ENCODE measurements at regions not wholly inside any gene's neighbourhood (a gene's known extent, or its start where the extent isn't known, plus 50 kb on each side); places are given as distances from the start of the nearest gene placed in this dataset.

GRCh38 chr13:40438999-40439797, 227.2 kb downstream of the FOXO1 start:
- Histone ChIP-seq H3K9me2 (replicated peaks; ENCODE audit: control insufficient read depth, low read length) (no peaks in the 10 kb centered on the region), H3K36me3 (ENCODE audit: control insufficient read depth, low read length) (peaks cover 3% of the 10 kb centered on the region), H3K79me2 (ENCODE audit: control insufficient read depth, low read length) (no peaks in the 10 kb centered on the region), H3K4me3 (ENCODE audit: low read length) (peak overlapping the region; percentile 53), H3K4me1 (ENCODE audit: control insufficient read depth, low read length) (peaks cover 98% of the 10 kb centered on the region), H3K27ac (ENCODE audit: low read depth, low read length) (peak overlapping the region; percentile 75), H4K20me1 (ENCODE audit: control insufficient read depth, insufficient read depth, low read depth, low read length) (no peaks in the 10 kb centered on the region), H3K9me3 (ENCODE audit: control insufficient read depth, insufficient read depth, low read length) (no peaks in the 10 kb centered on the region), H3F3A (ENCODE audit: control insufficient read depth, insufficient read depth) (peaks cover 23% of the 10 kb centered on the region), H3K27me3 (ENCODE audit: control insufficient read depth, low read length) (no peaks in the 10 kb centered on the region), H3K4me2 (ENCODE audit: low read length) (peak overlapping the region; percentile 73)
- no peak for TF ChIP-seq EZH2phosphoT487 (IDR thresholded peaks at IDR 0.05; ENCODE audit: borderline replicate concordance, low read length)
- TF ChIP-seq CTCF (IDR thresholded peaks at IDR 0.05; ENCODE audit: low read depth, low read length, poor library complexity, severe bottlenecking), result no peak

- H3K4me2 ChIP-seq (ENCODE audit: low read length), result peak overlapping the region; percentile 73
- H3K4me3 ChIP-seq (ENCODE audit: low read length), result peak overlapping the region; percentile 53; the same call in 1 of the 2 replicates
- no peaks in the 10 kb centered on the region for H3K27me3 ChIP-seq (ENCODE audit: control insufficient read depth, low read length)
- no peak for TF ChIP-seq EZH2phosphoT487 (IDR thresholded peaks at IDR 0.05; ENCODE audit: borderline replicate concordance, low read length)
- no peak for TF ChIP-seq CTCF (IDR thresholded peaks at IDR 0.05; ENCODE audit: low read depth, low read length, poor library complexity, severe bottlenecking)
- H3K79me2 ChIP-seq (ENCODE audit: control insufficient read depth, low read length), result no peaks in the 10 kb centered on the region
- peaks cover 16% of the 10 kb centered on the region for H3F3A ChIP-seq (ENCODE audit: control insufficient read depth, insufficient read depth)
- H4K20me1 ChIP-seq (ENCODE audit: control insufficient read depth, insufficient read depth, low read depth, low read length), result no peaks in the 10 kb centered on the region
- no peaks in the 10 kb centered on the region for H3K9me2 ChIP-seq (replicated peaks; ENCODE audit: control insufficient read depth, low read length)
- peak overlapping the region; percentile 75 for H3K27ac ChIP-seq (ENCODE audit: low read depth, low read length)
- H3K36me3 ChIP-seq (ENCODE audit: control insufficient read depth, low read length), result peaks cover 3% of the 10 kb centered on the region; the same call in 1 of the 2 replicates
- peaks cover 98% of the 10 kb centered on the region for H3K4me1 ChIP-seq (ENCODE audit: control insufficient read depth, low read length)
- no peaks in the 10 kb centered on the region for H3K9me3 ChIP-seq (ENCODE audit: control insufficient read depth, insufficient read depth, low read length)
Observed at GRCh38 chr13:40439928-40440327, 226.5 kb downstream of the FOXO1 start.

GRCh38 chr13:40440990-40441820, 225.2 kb downstream of the FOXO1 start:
- Histone ChIP-seq H3K4me2 (ENCODE audit: low read length) (no peak overlapping the region), H3K27me3 (ENCODE audit: control insufficient read depth, low read length) (no peaks in the 10 kb centered on the region), H3K36me3 (ENCODE audit: control insufficient read depth, low read length) (peaks cover 3% of the 10 kb centered on the region; the same call in 1 of the 2 replicates), H3K9me2 (replicated peaks; ENCODE audit: control insufficient read depth, low read length) (no peaks in the 10 kb centered on the region), H3K9me3 (ENCODE audit: control insufficient read depth, insufficient read depth, low read length) (no peaks in the 10 kb centered on the region), H3K79me2 (ENCODE audit: control insufficient read depth, low read length) (0 out of 2 replicates have a peak, but pooled peaks cover under 1% of the 10 kb centered on the region), H3K4me1 (ENCODE audit: control insufficient read depth, low read length) (peaks cover 95% of the 10 kb centered on the region), H3K27ac (ENCODE audit: low read depth, low read length) (no peak overlapping the region), H3K4me3 (ENCODE audit: low read length) (no peak overlapping the region), H4K20me1 (ENCODE audit: control insufficient read depth, insufficient read depth, low read depth, low read length) (no peaks in the 10 kb centered on the region), H3F3A (ENCODE audit: control insufficient read depth, insufficient read depth) (peaks cover 16% of the 10 kb centered on the region)
- TF ChIP-seq CTCF (IDR thresholded peaks at IDR 0.05; ENCODE audit: low read depth, low read length, poor library complexity, severe bottlenecking) (no peak), EZH2phosphoT487 (IDR thresholded peaks at IDR 0.05; ENCODE audit: borderline replicate concordance, low read length) (no peak)
